WI38 (cell line): ENCODE measurements at regions not wholly inside any gene's neighbourhood (a gene's known extent, or its start where the extent isn't known, plus 50 kb on each side); places are given as distances from the start of the nearest gene placed in this dataset.

Source experiments
- H3K4me3 ChIP-seq: 2 replicates; pipeline ENCODE4 v1.5.1; 2011; ENCODE audit warnings: low read depth, mild to moderate bottlenecking, control low read depth, low read length
- CTCF ChIP-seq: IDR thresholded peaks from 2 replicates; pipeline ENCODE4 v1.5.1; 2012; ENCODE audit warnings: low read depth, mild to moderate bottlenecking, control low read depth, low read length

GRCh38 chr7:94087664-94088352 lies 83.7 kb upstream of the BET1 start:
- no peak overlapping the region for H3K4me3 ChIP-seq
- peak; percentile 56; the same call in 1 of the 2 replicates for TF ChIP-seq CTCF

GRCh38 chr7:94088560-94088959 lies 84.4 kb upstream of the BET1 start:
- no peak for TF ChIP-seq CTCF
- no peak overlapping the region for H3K4me3 ChIP-seq

- no peak for TF ChIP-seq CTCF
- H3K4me3 ChIP-seq: no peak overlapping the region
These were observed 85.7 kb upstream of the BET1 start for GRCh38 chr7:94089806-94090205.

- TF ChIP-seq CTCF: no peak
- H3K4me3 ChIP-seq: no peak overlapping the region
These were observed 88.8 kb upstream of the BET1 start for GRCh38 chr7:94092980-94093379.

GRCh38 chr7:94094298-94094697 lies 90.1 kb upstream of the BET1 start:
- H3K4me3 ChIP-seq: no peak overlapping the region
- no peak for TF ChIP-seq CTCF

GRCh38 chr7:94095316-94096009 lies 91.3 kb upstream of the BET1 start:
- no peak overlapping the region for H3K4me3 ChIP-seq
- no peak for TF ChIP-seq CTCF

GRCh38 chr7:94099679-94100078 lies 95.5 kb upstream of the BET1 start:
- no peak for TF ChIP-seq CTCF

More at GRCh38 chr7:94099679-94100078, 95.5 kb upstream of the BET1 start:
- no peak overlapping the region for H3K4me3 ChIP-seq
